ENCODE measurements at regions not wholly inside any gene's neighbourhood (a gene's known extent, or its start where the extent isn't known, plus 50 kb on each side); places are given as distances from the start of the nearest gene placed in this dataset.

DNA sequence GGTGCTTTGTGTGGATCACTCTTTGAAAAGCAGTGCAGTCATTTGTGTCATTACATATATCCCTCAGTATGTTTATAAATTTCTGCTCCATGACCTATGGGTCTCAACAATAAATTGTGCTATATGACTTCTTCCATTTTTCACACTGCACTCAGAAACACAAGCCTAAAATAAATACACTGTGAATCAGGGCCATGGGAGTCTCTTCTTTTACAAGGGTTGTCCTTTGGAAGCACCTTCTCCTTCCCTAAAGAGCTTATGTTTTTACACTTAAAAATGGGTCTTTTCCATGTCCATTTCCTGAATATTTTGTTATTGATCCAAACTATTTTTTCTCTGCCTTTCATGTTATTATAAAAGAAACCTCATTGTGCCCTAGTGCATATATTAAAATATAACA, 108.3 kb upstream of the MEOX2 start:
- no peak for TF ChIP-seq FOXM1 (IDR thresholded peaks at IDR 0.05; ENCODE audit: borderline replicate concordance)
- no peak for TF ChIP-seq ELF4 (IDR thresholded peaks at IDR 0.05)
- TF ChIP-seq NFRKB (IDR thresholded peaks at IDR 0.05) = no peak
- no peak for TF ChIP-seq FOXK2 (IDR thresholded peaks at IDR 0.05)
- no peak for TF ChIP-seq TARDBP (IDR thresholded peaks at IDR 0.05)
- TF ChIP-seq FOXA1 (IDR thresholded peaks at IDR 0.05) = no peak
- TF ChIP-seq ARNT (IDR thresholded peaks at IDR 0.05) = no peak
- no peak for TF ChIP-seq SUZ12 (IDR thresholded peaks at IDR 0.05)
- no peak for TF ChIP-seq L3MBTL2 (conservative IDR thresholded peaks at IDR 0.05)
- no peak for TF ChIP-seq HDGF (IDR thresholded peaks at IDR 0.05; ENCODE audit: borderline replicate concordance)
